OCI-LY7 (cell line): ENCODE measurements at regions not wholly inside any gene's neighbourhood (a gene's known extent, or its start where the extent isn't known, plus 50 kb on each side); places are given as distances from the start of the nearest gene placed in this dataset.

Source experiments
- EZH2phosphoT487 ChIP-seq: fragments of 200-600 bp; sonication (generic); IDR thresholded peaks from 2 replicates; pipeline ENCODE4 v1.6.1; 2018; ENCODE audit warnings: low read depth, borderline replicate concordance, mild to moderate bottlenecking, mixed run types, antibody characterized with exemption, low read length, moderate library complexity, mixed read lengths
- TF ChIP-seq, protein P1 (sequence below): fragments of 200-600 bp; sonication (generic); conservative IDR thresholded peaks from 2 replicates; pipeline ENCODE4 v1.5.1; 2014; ENCODE audit warnings: mild to moderate bottlenecking, antibody characterized with exemption, low read length, moderate library complexity, mixed read lengths

DNA sequence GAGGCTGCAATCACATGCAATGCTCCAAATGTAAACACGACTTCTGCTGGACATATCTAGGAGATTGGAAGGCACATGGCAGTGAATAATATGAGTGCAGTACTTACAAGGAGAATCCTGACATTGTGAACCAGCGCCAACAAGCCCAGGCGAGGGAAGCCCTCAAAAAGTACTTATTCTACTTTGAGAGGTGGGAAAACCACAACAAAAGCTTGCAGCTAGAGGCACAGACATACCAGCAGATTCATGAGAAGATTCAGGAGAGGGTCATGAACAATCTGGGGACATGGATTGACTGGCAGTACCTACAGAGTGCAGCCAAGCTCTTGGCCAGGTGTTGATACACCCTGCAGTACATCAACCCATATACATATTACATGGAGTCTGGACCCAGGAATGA lies 475.7 kb upstream of the CDH2 start:
- TF ChIP-seq, protein P1, sequence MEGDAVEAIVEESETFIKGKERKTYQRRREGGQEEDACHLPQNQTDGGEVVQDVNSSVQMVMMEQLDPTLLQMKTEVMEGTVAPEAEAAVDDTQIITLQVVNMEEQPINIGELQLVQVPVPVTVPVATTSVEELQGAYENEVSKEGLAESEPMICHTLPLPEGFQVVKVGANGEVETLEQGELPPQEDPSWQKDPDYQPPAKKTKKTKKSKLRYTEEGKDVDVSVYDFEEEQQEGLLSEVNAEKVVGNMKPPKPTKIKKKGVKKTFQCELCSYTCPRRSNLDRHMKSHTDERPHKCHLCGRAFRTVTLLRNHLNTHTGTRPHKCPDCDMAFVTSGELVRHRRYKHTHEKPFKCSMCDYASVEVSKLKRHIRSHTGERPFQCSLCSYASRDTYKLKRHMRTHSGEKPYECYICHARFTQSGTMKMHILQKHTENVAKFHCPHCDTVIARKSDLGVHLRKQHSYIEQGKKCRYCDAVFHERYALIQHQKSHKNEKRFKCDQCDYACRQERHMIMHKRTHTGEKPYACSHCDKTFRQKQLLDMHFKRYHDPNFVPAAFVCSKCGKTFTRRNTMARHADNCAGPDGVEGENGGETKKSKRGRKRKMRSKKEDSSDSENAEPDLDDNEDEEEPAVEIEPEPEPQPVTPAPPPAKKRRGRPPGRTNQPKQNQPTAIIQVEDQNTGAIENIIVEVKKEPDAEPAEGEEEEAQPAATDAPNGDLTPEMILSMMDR, result no peak
- no peak for TF ChIP-seq EZH2phosphoT487
